ENCODE measurements at regions not wholly inside any gene's neighbourhood (a gene's known extent, or its start where the extent isn't known, plus 50 kb on each side); places are given as distances from the start of the nearest gene placed in this dataset.

- no peak for TF ChIP-seq EZH2 (IDR thresholded peaks at IDR 0.05; ENCODE audit: borderline replicate concordance, low read depth, low read length, severe bottlenecking)
- TF ChIP-seq, protein P1, sequence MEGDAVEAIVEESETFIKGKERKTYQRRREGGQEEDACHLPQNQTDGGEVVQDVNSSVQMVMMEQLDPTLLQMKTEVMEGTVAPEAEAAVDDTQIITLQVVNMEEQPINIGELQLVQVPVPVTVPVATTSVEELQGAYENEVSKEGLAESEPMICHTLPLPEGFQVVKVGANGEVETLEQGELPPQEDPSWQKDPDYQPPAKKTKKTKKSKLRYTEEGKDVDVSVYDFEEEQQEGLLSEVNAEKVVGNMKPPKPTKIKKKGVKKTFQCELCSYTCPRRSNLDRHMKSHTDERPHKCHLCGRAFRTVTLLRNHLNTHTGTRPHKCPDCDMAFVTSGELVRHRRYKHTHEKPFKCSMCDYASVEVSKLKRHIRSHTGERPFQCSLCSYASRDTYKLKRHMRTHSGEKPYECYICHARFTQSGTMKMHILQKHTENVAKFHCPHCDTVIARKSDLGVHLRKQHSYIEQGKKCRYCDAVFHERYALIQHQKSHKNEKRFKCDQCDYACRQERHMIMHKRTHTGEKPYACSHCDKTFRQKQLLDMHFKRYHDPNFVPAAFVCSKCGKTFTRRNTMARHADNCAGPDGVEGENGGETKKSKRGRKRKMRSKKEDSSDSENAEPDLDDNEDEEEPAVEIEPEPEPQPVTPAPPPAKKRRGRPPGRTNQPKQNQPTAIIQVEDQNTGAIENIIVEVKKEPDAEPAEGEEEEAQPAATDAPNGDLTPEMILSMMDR (IDR thresholded peaks at IDR 0.05; ENCODE audit: borderline replicate concordance, extremely low read depth, low read length, poor library complexity, severe bottlenecking) = no peak
These were observed 64.7 kb upstream of the EDAR start for GRCh38 chr2:109053716-109054115.

Measured in DND-41 (cell line).